GM06990 (cell line): ENCODE measurements at regions not wholly inside any gene's neighbourhood (a gene's known extent, or its start where the extent isn't known, plus 50 kb on each side); places are given as distances from the start of the nearest gene placed in this dataset.
"Not testable (repeated sequence)": the region's sequence is repeated elsewhere in the genome, so short reads cannot be mapped to it uniquely, and the experiment has no call there.

Source experiments
- DNase-seq: peaks from one replicate; pipeline ENCODE4 v3.0.0-alpha.2; 2011; ENCODE audit not compliant: insufficient read length; ENCODE audit errors: extremely low read depth
- H3K27me3 ChIP-seq: replicated peaks from 2 replicates; pipeline ENCODE4 v1.6.0; 2011; ENCODE audit warnings: low read length; ENCODE audit not compliant: control insufficient read depth, insufficient read depth
- H3K36me3 ChIP-seq: 2 replicates; pipeline ENCODE4 v1.5.1; 2011; ENCODE audit warnings: low read length; ENCODE audit not compliant: control insufficient read depth, insufficient read depth
- H3K4me3 ChIP-seq: replicated peaks from 2 replicates; pipeline ENCODE4 v1.5.1; 2011; ENCODE audit warnings: low read depth, mild to moderate bottlenecking, control low read depth, low read length
- CTCF ChIP-seq: IDR thresholded peaks from 2 replicates; pipeline ENCODE4 v1.5.1; 2011; ENCODE audit warnings: low read length, control low read depth, mild to moderate bottlenecking, inconsistent platforms; ENCODE audit not compliant: insufficient read depth, poor library complexity, severe bottlenecking

- DNase-seq: no peak
- H3K4me3 ChIP-seq: no peak overlapping the region
- TF ChIP-seq CTCF: no peak
Measured at GRCh38 chr7:53358269-53358668, 322.8 kb downstream of the POM121L12 start.

GRCh38 chr7:53383131-53383530 is 347.7 kb downstream of the POM121L12 start:
- DNase-seq: no peak
- no peak for TF ChIP-seq CTCF
- no peak overlapping the region for H3K4me3 ChIP-seq
- no peaks in the 10 kb centered on the region for H3K36me3 ChIP-seq
- H3K27me3 ChIP-seq: no peaks in the 10 kb centered on the region

More at GRCh38 chr7:53358269-53358668, 322.8 kb downstream of the POM121L12 start:
- H3K36me3 ChIP-seq: no peaks in the 10 kb centered on the region
- H3K27me3 ChIP-seq: no peaks in the 10 kb centered on the region

GRCh38 chr7:53385239-53385638 is 349.8 kb downstream of the POM121L12 start:
- not testable (repeated sequence) for DNase-seq, H3K4me3 ChIP-seq, H3K36me3 ChIP-seq, H3K27me3 ChIP-seq

- TF ChIP-seq CTCF: no peak
- no peak for DNase-seq
- no peak overlapping the region for H3K4me3 ChIP-seq
- H3K27me3 ChIP-seq: no peaks in the 10 kb centered on the region
- H3K36me3 ChIP-seq: no peaks in the 10 kb centered on the region
Measured at GRCh38 chr7:53387515-53387914, 352.1 kb downstream of the POM121L12 start.

- Histone ChIP-seq H3K36me3 (no peaks in the 10 kb centered on the region), H3K4me3 (no peak overlapping the region), H3K27me3 (no peaks in the 10 kb centered on the region)
- no peak for TF ChIP-seq CTCF
- no peak for DNase-seq
Measured at GRCh38 chr7:53397911-53398310, 362.5 kb downstream of the POM121L12 start.

- Histone ChIP-seq H3K36me3 (no peaks in the 10 kb centered on the region), H3K27me3 (no peaks in the 10 kb centered on the region), H3K4me3 (no peak overlapping the region)
- no peak for DNase-seq
- TF ChIP-seq CTCF: no peak
Measured at GRCh38 chr7:53398566-53398965, 363.1 kb downstream of the POM121L12 start.
